ENCODE measurements at regions not wholly inside any gene's neighbourhood (a gene's known extent, or its start where the extent isn't known, plus 50 kb on each side); places are given as distances from the start of the nearest gene placed in this dataset.

DNA sequence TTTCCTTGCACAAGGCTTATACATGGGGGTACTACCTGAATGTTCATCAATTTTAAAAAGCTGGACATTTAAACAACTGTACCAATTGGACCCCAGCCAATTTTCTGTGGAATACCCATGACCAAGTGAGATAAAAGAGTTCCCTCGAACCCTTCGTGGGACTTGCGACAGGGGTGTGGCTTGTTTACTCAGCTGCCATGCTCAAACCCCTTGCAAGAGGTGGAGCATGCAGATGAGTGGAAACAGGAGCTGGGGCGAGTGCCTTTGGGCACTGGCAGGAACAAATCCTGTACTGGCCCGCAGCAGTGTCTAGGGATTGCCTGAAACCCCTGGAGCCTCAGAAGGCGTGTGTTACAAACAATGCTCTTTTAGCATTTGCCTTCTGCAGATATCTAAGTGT, 144.2 kb downstream of the PDHA2 start:
- H4K8ac ChIP-seq (ENCODE audit: low read depth in 2 of 2, low read length in 2 of 2), result no peak overlapping the region
- no peaks in the 10 kb centered on the region for H4K20me1 ChIP-seq (ENCODE audit: insufficient read depth, low read length)
- no peak for DNase-seq
- peaks cover 16% of the 10 kb centered on the region for H3K9me3 ChIP-seq (ENCODE audit: control insufficient read depth, insufficient read depth, low read length)
- ChIA-PET CTCF (no interaction called here), POLR2A (ENCODE audit: unreplicated experiment) (no interaction called here)
- H3K56ac ChIP-seq (ENCODE audit: extremely low read depth, insufficient read depth, low read length), result no peak overlapping the region
- no peaks in the 10 kb centered on the region for H3K79me1 ChIP-seq (ENCODE audit: low read depth in 1 of 2, low read length in 2 of 2)
- H3K4me3 ChIP-seq (ENCODE audit: insufficient read depth, low read depth, low read length), result no peak overlapping the region
- no peak for ATAC-seq (ENCODE audit: low read depth)
- no peaks in the 10 kb centered on the region for H3K36me3 ChIP-seq (ENCODE audit: control insufficient read depth, insufficient read depth, low read length)
- H3K27me3 ChIP-seq (ENCODE audit: control insufficient read depth, insufficient read depth, low read length), result no peaks in the 10 kb centered on the region
- no peak overlapping the region for H3K4ac ChIP-seq (ENCODE audit: low read depth, low read length)
- H2BK120ac ChIP-seq (ENCODE audit: low read depth, low read length), result no peak overlapping the region
- TF ChIP-seq BHLHE40 (IDR thresholded peaks at IDR 0.05; ENCODE audit: low read depth, low read length) (no peak), RFX5 (IDR thresholded peaks at IDR 0.05; ENCODE audit: low read depth, low read length) (no peak), CEBPB (IDR thresholded peaks at IDR 0.05; ENCODE audit: low read depth, low read length) (no peak), NFE2L2 (IDR thresholded peaks at IDR 0.05; ENCODE audit: low read depth, low read length) (no peak), USF2 (IDR thresholded peaks at IDR 0.05; ENCODE audit: low read depth, low read length) (no peak), MXI1 (IDR thresholded peaks at IDR 0.05; ENCODE audit: borderline replicate concordance, low read depth, low read length) (no peak), FOS (IDR thresholded peaks at IDR 0.05; ENCODE audit: low read depth, low read length) (no peak), RAD21 (IDR thresholded peaks at IDR 0.05; ENCODE audit: low read length) (no peak), MAZ (IDR thresholded peaks at IDR 0.05; ENCODE audit: borderline replicate concordance, low read depth, low read length) (no peak)
- TF ChIP-seq, protein P1, sequence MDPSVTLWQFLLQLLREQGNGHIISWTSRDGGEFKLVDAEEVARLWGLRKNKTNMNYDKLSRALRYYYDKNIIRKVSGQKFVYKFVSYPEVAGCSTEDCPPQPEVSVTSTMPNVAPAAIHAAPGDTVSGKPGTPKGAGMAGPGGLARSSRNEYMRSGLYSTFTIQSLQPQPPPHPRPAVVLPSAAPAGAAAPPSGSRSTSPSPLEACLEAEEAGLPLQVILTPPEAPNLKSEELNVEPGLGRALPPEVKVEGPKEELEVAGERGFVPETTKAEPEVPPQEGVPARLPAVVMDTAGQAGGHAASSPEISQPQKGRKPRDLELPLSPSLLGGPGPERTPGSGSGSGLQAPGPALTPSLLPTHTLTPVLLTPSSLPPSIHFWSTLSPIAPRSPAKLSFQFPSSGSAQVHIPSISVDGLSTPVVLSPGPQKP (IDR thresholded peaks at IDR 0.05; ENCODE audit: borderline replicate concordance, low read depth, low read length), result no peak
- TF ChIP-seq, protein P2, sequence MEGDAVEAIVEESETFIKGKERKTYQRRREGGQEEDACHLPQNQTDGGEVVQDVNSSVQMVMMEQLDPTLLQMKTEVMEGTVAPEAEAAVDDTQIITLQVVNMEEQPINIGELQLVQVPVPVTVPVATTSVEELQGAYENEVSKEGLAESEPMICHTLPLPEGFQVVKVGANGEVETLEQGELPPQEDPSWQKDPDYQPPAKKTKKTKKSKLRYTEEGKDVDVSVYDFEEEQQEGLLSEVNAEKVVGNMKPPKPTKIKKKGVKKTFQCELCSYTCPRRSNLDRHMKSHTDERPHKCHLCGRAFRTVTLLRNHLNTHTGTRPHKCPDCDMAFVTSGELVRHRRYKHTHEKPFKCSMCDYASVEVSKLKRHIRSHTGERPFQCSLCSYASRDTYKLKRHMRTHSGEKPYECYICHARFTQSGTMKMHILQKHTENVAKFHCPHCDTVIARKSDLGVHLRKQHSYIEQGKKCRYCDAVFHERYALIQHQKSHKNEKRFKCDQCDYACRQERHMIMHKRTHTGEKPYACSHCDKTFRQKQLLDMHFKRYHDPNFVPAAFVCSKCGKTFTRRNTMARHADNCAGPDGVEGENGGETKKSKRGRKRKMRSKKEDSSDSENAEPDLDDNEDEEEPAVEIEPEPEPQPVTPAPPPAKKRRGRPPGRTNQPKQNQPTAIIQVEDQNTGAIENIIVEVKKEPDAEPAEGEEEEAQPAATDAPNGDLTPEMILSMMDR (conservative IDR thresholded peaks at IDR 0.05; ENCODE audit: low read depth, low read length), result no peak
- H3K4me1 ChIP-seq (ENCODE audit: control insufficient read depth, insufficient read depth, low read length), result no peaks in the 10 kb centered on the region
- no peak overlapping the region for H4K91ac ChIP-seq (ENCODE audit: insufficient read depth, low read depth, low read length)
- no peak overlapping the region for H2BK20ac ChIP-seq (ENCODE audit: low read depth, low read length)
- H3K4me2 ChIP-seq (ENCODE audit: low read depth, low read length), result no peak overlapping the region
- WGBS, 2 experiments (ENCODE audit: extremely low coverage in 2 of 2, insufficient read length in 1 of 2), result 13% methylated on average over 3 of the region's 6 CpGs; no CpG with 5 or more reads in 1 of the 2 experiments
- H3K14ac ChIP-seq (replicated peaks; ENCODE audit: low read depth, low read length), result no peak overlapping the region
- H2AFZ ChIP-seq (replicated peaks; ENCODE audit: low read length, poor library complexity), result no peak overlapping the region
- in situ Hi-C loops (cut with MboI; ENCODE audit: low sequenced_read_pairs) (no loop called here), intact Hi-C loops (cut with micrococcal nuclease) (no loop called here), dilution Hi-C loops (cut with HindIII; ENCODE audit: low sequenced_read_pairs, unreplicated experiment) (no loop called here)
- no TSS peak for BruUV-seq (replicated peaks)
- H3K9ac ChIP-seq (ENCODE audit: low read depth, low read length), result no peak overlapping the region
- H2BK15ac ChIP-seq (ENCODE audit: low read depth, low read length), result no peak overlapping the region
- H4K5ac ChIP-seq (ENCODE audit: low read depth, low read length), result no peak overlapping the region
- no peak overlapping the region for H3K27ac ChIP-seq (ENCODE audit: insufficient read depth, low read length)
- H2AK9ac ChIP-seq (replicated peaks; ENCODE audit: low read depth, low read length, poor library complexity), result no peak overlapping the region
- H3K18ac ChIP-seq (ENCODE audit: low read depth, low read length), result no peak overlapping the region
- H3K9me1 ChIP-seq (ENCODE audit: insufficient read depth, low read length), result no peaks in the 10 kb centered on the region
- no peak overlapping the region for H2AK5ac ChIP-seq (ENCODE audit: low read depth, low read length)
- H3K23ac ChIP-seq (ENCODE audit: low read depth, low read length), result no peak overlapping the region
- H2BK5ac ChIP-seq (ENCODE audit: low read depth, low read length, poor library complexity, severe bottlenecking), result no peak overlapping the region
